ENCODE measurements at regions not wholly inside any gene's neighbourhood (a gene's known extent, or its start where the extent isn't known, plus 50 kb on each side); places are given as distances from the start of the nearest gene placed in this dataset.
"Not testable (repeated sequence)": the region's sequence is repeated elsewhere in the genome, so short reads cannot be mapped to it uniquely, and the experiment has no call there.

GRCh38 chr2:215746887-215747615 is 266.3 kb downstream of the MREG start:
- no peak for DNase-seq (ENCODE audit: low read depth, low spot score)

- DNase-seq (ENCODE audit: low read depth, low spot score) = no peak
Measured at GRCh38 chr2:215746226-215746886, 267.0 kb downstream of the MREG start.

- DNase-seq (ENCODE audit: low read depth, low spot score) = no peak
Measured at GRCh38 chr2:215745331-215745730, 268.0 kb downstream of the MREG start.

- no peak for DNase-seq (ENCODE audit: low read depth, low spot score)
Measured at GRCh38 chr2:215744514-215744913, 268.8 kb downstream of the MREG start.

- no peak for DNase-seq (ENCODE audit: low read depth, low spot score)
Measured at GRCh38 chr2:215743066-215743465, 270.3 kb downstream of the MREG start.

- no peak for DNase-seq (ENCODE audit: low read depth, low spot score)
Measured at GRCh38 chr2:215742021-215742420, 271.3 kb downstream of the MREG start.

GRCh38 chr2:215740071-215740470 is 273.3 kb downstream of the MREG start:
- no peak for DNase-seq (ENCODE audit: low read depth, low spot score)

- no peak for DNase-seq (ENCODE audit: low read depth, low spot score)
Measured at GRCh38 chr2:215738351-215738750, 275.0 kb downstream of the MREG start.

GRCh38 chr2:215737477-215737876 is 275.9 kb downstream of the MREG start:
- DNase-seq (ENCODE audit: low read depth, low spot score) = no peak

- DNase-seq (ENCODE audit: low read depth, low spot score) = no peak
Measured at GRCh38 chr2:215736653-215737290, 276.6 kb downstream of the MREG start.

GRCh38 chr2:215731108-215731658 is 282.2 kb downstream of the MREG start:
- no peak for DNase-seq (ENCODE audit: low read depth, low spot score)

- no peak for DNase-seq (ENCODE audit: low read depth, low spot score)
Measured at GRCh38 chr2:215729985-215730620, 283.2 kb downstream of the MREG start.

- peak; percentile 89 for DNase-seq (ENCODE audit: low read depth, low spot score)
Measured at GRCh38 chr2:215728504-215729065, 284.8 kb downstream of the MREG start.

- DNase-seq (ENCODE audit: low read depth, low spot score) = no peak
Measured at GRCh38 chr2:215727507-215728503, 285.5 kb downstream of the MREG start.

- no peak for DNase-seq (ENCODE audit: low read depth, low spot score)
Measured at GRCh38 chr2:215726070-215726469, 287.3 kb downstream of the MREG start.

- no peak for DNase-seq (ENCODE audit: low read depth, low spot score)
Measured at GRCh38 chr2:215724146-215724545, 288.3 kb upstream of the FN1 start.

GRCh38 chr2:215723631-215724011 is 287.8 kb upstream of the FN1 start:
- DNase-seq (ENCODE audit: low read depth, low spot score) = no peak

GRCh38 chr2:215722986-215723630 is 287.2 kb upstream of the FN1 start:
- no peak for DNase-seq (ENCODE audit: low read depth, low spot score)

GRCh38 chr2:215722125-215722524 is 286.3 kb upstream of the FN1 start:
- DNase-seq (ENCODE audit: low read depth, low spot score) = no peak

GRCh38 chr2:215721515-215721914 is 285.6 kb upstream of the FN1 start:
- not testable (repeated sequence) for DNase-seq (ENCODE audit: low read depth, low spot score)

All from smooth muscle cell of the brain vasculature (primary cell).